ENCODE measurements at regions not wholly inside any gene's neighbourhood (a gene's known extent, or its start where the extent isn't known, plus 50 kb on each side); places are given as distances from the start of the nearest gene placed in this dataset.

DNA sequence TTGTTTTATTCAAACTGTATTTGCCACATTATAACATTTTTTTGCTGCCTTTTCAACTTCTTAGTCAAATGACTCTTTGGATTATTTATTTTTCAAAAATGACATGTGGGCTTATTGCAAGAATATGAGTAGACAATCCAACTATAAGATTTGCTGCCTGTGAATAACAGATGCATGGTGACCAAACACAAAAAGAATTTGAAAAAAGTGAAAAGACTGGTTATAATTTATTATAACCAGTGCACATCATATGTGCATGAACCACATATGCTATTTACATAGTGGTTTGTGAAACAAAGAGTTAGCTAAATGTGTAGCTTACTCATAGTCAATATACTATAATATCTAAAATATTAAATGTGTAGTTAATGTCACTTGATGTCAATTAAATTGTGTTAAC is 2086.8 kb downstream of the ARAP2 start:
- DNase-seq (ENCODE audit: low read depth) = peak; percentile 31
- no peak overlapping the region for H3K4me3 ChIP-seq (ENCODE audit: low read depth, low read length)

DNA sequence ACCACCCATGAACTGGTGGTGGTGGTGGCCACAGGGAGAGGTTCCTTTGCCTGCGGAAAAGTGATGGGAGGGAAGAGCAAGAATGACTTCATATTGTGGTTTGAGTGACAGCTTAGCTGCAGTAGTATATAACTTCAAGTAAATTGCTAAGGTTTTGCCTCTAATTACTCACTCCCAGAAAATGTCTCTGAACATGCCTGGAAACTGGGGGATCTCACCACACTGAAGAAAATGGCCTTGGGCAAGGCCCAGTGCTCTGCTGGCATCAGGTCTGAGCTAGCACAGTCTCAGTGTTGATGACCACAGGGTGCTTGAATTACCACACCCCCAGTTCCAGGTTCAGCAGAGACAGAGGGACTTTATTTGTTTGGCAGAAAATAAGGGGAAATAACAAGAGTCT is 2085.4 kb downstream of the ARAP2 start:
- peak; percentile 12 for DNase-seq (ENCODE audit: low read depth)
- no peak overlapping the region for H3K4me3 ChIP-seq (ENCODE audit: low read depth, low read length)

DNA sequence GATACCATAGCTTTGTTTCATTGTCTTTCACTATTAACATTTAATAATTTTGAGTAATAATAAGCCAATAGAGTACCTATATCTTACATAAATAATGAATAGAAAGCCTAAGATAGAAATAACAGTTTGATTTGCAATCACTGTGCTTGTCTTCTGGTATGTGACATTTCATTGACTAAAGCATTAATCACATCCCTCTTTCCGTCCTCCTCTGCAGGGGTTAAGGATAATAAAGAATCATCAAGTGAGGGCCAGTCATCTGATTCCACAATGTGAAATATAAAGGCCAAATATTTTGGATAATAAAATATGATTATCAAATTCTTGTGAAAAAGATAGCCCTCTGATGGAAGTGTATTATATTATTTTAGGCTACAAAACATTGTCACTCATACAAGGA is 2073.4 kb downstream of the ARAP2 start:
- DNase-seq (ENCODE audit: low read depth) = peak; percentile 23

DNA sequence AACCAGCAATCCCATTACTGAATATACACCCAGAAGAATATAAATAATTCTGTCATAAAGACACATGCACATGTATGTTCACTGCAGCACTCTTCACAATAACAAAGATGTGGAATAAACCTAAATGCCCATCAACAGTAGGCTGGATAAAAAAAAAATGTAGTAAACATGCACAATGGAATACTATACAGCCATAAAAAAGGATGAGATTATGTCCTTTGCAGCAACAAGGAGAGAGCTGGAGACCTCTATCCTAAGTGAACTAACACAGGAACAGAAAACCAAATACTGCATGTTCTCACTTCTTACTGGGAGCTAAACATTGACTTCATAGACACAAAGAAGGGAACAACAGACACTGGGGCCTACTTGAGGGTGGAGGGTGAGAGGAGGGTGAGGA is 2067.7 kb downstream of the ARAP2 start:
- no peak for DNase-seq (ENCODE audit: low read depth)

More for the DNA sequence above, 2073.4 kb downstream of the ARAP2 start:
- no peak overlapping the region for H3K4me3 ChIP-seq (ENCODE audit: low read depth, low read length)

DNA sequence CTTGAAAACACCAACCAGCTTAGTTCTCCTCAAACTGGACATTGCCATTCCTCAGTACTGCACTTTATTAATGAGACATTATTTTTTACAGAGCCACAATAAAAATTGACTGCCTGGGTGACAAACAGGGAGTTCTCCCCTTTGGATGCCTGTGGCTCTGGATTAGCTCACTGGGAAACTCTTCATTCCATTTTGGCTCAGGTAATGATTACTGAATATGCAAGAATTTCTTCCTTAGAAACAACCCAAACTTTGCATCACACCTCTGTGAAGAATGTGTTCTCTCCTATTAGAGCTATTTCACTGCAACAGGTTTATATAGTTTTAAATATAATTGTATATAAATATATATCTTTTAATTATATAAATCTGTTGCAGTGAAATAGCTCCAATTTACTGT is 2065.8 kb downstream of the ARAP2 start:
- no peak overlapping the region for H3K4me3 ChIP-seq (ENCODE audit: low read depth, low read length)
- DNase-seq (ENCODE audit: low read depth) = no peak

More for the DNA sequence above, 2067.7 kb downstream of the ARAP2 start:
- H3K4me3 ChIP-seq (ENCODE audit: low read depth, low read length) = no peak overlapping the region

DNA sequence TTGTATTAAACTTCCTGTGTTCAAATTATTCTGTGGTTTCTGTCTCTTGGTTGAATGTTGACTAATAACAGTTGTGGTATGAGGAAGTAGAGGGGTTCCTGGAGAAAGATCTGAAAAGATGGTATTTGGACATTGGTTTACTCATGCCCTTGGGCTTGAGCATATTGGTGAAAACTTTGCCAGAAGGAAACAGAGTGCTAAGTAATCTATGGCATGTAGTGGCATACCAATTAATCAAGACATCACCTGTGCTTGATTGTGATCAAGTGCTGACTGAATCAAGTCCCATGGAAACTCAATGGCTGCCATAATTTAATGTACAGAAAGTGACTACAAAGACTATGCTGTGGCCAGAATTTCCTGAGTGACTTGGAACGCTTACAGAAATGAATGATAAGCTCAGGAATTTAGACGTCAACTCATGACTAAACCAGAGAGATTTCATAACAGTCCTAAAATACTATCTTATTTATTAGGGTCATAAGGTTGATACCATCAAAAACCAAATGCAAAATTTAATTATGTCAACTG is 2062.9 kb downstream of the ARAP2 start:
- peak; percentile 85 for DNase-seq (ENCODE audit: low read depth)
- no peak overlapping the region for H3K4me3 ChIP-seq (ENCODE audit: low read depth, low read length)

DNA sequence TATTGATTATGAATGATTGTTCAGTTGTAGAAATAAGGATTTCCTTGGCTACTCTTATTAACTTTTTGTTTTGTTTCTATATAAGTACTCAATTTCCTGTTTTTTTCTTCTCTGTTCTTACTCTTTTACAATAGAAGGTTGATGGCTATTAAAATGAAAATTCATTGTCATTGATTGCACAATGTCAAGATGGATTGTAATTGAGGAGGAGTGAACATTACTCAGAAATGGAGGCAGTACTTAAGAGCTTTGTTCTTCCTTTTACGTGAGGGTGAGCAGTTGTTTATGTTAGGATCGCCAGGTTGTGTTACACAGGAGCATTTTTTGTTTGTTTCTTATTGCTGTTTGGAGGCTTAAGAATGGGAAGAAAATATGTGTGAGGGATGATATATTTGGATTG is 2062.4 kb downstream of the ARAP2 start:
- peak; percentile 80 for DNase-seq (ENCODE audit: low read depth)
- H3K4me3 ChIP-seq (ENCODE audit: low read depth, low read length) = no peak overlapping the region

DNA sequence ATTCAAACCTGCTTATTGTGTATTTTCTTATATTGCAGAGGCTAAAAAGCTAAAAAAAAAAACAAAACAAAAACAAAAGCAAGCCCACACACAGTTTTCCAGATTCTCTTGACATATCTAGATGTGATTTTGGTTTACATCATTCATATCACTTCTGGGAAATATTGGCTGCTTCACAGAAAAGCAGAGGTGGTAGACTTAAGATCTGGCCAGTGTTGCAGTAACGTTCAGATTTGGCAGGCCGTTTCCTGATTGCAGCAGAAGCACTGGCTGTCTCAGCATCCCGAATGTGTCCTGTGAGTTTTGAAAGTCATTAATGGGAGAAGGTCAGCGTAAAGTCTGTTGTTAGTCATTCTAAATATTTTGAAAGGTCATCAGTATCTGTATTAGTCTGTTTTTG is 2062.0 kb downstream of the ARAP2 start:
- peak; percentile 57 for DNase-seq (ENCODE audit: low read depth)
- no peak overlapping the region for H3K4me3 ChIP-seq (ENCODE audit: low read depth, low read length)

DNA sequence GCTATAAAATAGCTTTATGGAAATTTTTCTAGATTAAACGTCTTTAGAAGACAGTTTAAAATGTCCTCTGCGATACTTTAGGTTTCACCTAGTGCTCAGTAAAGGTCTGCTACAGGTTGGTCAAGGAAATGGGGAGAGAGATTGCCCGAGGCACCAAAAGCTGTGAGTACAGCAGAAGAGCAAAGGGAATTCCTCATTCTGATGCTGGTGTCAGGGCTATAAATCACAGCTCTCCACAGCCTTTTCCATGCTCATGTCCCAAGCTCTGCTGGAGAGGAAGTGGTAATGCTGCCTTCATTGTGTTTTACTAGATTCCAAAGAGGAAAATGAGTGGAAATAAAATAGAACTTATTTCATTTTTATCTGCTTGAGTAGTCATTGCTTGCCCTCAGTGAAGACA is 2060.4 kb downstream of the ARAP2 start:
- DNase-seq (ENCODE audit: low read depth) = peak; percentile 24
- no peak overlapping the region for H3K4me3 ChIP-seq (ENCODE audit: low read depth, low read length)

DNA sequence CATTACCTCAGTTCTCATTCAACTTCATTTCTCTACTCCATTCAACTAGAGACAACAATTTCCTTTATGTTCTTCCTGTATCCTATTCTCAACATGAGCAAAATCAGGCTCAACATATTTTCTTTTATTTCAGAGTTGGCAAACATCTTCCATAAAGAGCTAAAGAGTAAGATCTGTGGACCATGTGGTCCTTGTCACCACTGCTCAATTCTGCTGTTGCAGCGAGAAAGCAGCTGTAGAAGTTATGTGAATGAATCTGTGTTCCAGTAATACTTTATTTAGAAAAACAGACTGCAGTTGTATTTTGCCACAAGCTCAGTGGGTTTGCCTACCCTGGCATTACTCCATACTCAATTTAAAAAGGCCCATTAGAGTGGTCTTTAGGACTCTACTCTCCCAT is 2057.3 kb downstream of the ARAP2 start:
- no peak for DNase-seq (ENCODE audit: low read depth)
- no peak overlapping the region for H3K4me3 ChIP-seq (ENCODE audit: low read depth, low read length)

DNA sequence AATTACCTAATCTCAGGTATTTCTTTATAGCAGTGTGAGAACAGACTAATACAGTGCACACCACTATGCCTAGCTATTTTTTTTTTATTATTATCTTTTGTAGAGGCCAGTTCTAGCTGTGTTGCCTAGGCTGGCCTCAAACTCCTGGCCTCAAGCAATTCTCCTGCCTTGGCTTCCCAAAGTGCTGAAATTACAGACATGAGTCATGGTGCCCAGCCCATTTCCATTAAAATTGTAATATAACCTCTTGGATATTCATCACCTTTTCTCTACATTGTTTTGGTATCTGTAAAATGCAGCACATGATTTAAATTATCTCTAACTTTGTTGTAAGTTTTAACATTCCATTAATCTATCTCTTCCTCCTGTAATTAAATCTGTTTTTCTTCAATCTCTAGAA is 2052.9 kb downstream of the ARAP2 start:
- no peak for DNase-seq (ENCODE audit: low read depth)

DNA sequence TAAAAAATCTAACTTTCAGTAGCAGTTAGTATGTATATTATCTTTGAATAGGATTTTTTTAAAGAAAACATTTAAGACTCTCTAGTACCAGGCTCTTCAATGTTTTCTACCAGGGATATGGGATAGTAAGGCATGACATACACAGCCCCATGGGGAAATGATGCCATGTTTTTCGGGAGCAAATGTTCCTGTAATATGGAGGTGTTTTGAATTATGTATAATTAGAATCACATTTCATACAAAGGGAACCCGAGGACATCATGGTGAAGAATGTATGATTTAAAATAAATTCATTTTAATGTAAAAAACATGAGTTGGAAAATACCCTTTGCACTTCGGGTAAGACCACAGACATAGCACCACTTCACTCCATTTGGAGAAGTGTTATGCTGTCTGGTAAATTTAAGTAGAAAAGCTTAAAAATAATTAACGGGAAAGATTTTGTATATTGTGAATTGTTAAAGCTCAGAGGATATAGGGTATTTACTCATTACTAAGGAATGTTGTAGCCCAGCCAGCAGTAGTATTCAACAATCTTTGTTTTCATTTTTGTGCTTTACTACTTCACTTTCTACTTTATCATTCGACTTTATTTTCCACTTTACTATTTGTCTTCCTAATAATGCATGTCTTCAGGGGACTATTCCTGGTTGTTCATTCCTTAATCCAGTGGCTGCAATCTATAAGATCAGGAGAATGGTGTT is 2050.7 kb downstream of the ARAP2 start:
- no peak overlapping the region for H3K4me3 ChIP-seq (ENCODE audit: low read depth, low read length)
- DNase-seq (ENCODE audit: low read depth) = no peak

More for the DNA sequence above, 2052.9 kb downstream of the ARAP2 start:
- H3K4me3 ChIP-seq (ENCODE audit: low read depth, low read length) = no peak overlapping the region

DNA sequence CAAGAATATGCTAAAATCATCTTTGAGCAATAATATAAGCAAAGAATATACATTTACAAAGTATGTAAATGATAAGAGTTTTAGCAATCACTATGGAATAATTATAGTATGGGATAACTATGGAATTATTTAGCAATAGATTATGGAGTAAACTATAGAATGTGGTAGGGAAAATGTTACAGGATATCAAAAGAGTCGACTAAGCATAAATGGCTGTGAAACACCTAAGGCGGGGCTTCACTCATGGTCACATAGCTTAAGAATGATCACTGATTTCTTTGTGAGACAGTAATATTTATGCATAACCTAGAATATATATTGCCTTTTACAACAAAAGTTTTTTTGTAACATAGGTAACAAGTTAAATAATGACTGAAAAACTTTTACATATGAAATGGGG is 2049.7 kb downstream of the ARAP2 start:
- no peak for DNase-seq (ENCODE audit: low read depth)
- no peak overlapping the region for H3K4me3 ChIP-seq (ENCODE audit: low read depth, low read length)

DNA sequence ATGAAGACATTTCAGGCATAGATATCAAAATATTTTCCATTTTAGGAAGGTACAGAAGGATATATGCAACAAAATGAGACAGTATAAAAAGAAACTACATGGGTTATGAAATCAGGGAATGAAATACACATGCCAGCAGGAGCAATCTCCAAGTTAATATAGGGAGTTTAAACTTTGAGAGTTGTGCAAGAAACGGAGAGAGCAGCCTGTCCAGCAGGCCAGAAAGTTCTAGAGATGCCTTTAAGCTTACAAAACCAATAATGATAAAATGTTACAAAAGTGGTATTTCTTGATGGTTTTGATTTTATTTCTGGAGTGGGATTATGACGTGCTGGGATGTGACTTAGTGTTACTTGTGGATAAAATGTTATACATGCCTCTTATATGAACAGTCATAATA is 2047.9 kb downstream of the ARAP2 start:
- no peak for DNase-seq (ENCODE audit: low read depth)
- no peak overlapping the region for H3K4me3 ChIP-seq (ENCODE audit: low read depth, low read length)

DNA sequence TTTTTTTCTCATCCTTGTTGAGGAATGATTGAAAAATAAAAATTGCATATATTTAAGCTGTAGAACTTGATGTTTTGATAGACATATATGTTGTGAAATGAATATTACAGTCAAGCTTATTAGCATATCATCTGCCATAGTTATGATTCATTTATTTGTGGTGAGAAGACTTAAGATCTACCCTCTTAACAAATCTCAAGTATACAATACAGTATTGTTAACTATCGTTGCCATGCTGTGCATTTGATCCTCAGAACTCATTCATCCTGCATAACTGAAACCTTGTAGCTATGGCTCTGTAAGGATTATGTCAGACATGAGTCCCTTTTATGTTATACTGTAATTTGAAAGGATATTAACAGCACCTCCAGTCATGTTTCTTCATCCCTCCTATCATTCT is 2045.3 kb downstream of the ARAP2 start:
- no peak for DNase-seq (ENCODE audit: low read depth)
- no peak overlapping the region for H3K4me3 ChIP-seq (ENCODE audit: low read depth, low read length)

DNA sequence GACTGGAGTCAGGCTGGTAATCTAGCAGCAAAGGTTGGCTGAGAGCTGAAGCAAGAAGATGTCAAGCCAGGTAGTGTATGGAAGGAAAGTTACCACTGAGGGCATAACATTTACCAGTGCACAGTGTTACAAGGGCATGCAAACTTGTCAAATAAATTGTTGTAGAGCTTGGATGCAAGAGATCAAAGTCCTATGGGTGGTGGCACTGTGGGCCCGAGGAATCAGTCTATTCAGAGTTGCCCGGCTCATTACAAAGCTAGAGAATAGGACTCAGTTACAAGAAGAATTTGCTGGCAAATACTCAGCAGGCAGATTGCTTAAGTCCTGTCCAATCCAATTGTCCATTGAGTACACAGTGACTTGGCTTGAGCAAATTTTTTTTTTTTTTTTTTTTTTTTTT is 2043.8 kb downstream of the ARAP2 start:
- DNase-seq (ENCODE audit: low read depth) = no peak
- H3K4me3 ChIP-seq (ENCODE audit: low read depth, low read length) = no peak overlapping the region

DNA sequence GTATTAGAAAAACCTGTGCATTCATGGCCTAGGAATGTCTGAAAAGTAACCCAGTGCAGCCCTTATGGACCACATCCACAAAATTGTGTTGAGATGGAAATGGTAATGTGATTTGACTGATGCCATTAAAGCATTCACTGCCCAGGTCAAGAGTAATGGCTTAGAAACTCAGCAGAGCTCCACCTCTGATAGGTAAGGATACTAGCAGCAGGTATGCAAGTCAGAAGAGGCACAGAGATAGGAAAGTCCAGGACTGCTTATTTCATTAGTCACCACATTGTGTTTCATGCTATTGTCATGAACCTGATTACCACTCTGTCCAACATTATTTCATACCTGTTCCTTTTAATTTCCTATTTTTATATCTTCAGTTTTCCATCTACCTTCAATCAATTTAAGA is 2042.2 kb downstream of the ARAP2 start:
- no peak for DNase-seq (ENCODE audit: low read depth)
- H3K4me3 ChIP-seq (ENCODE audit: low read depth, low read length) = no peak overlapping the region

DNA sequence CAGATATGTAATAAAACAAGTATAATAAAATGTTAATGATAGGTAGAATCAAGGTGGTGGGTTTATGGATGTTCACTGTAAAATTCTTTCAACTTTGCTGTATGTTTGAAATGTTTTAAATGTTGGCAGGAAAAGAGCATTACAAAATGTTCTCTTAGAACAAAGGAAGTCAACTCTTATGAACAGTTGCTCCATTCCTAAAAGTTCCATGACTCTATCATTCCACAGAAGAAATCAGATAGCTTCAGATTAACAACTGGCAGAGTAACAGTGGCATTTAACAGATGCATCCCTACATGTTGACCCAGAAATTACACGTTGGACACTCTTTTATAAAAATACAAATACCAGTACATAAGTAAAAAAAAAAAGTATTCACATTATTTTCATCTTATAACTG is 2023.7 kb downstream of the ARAP2 start:
- no peak overlapping the region for H3K4me3 ChIP-seq (ENCODE audit: low read depth, low read length)
- peak; percentile 8 for DNase-seq (ENCODE audit: low read depth)

DNA sequence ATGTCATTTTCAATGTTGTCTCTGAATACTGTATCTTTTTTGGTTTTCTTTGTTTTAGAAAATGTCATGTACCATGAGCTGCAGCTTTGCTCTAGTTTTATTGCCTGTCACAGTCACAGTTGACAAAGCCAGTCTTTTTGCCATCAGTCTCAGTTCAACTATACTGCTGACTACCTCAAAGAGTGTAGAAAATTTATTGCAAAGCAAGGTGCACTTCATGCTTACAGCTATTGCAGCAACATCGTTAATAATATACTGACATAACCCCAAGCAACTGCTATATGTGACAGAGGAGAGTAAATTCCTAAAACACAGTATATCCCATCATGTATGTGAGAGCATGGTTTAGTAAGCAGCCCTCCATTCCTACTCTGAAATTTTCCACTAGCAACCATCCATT is 2022.3 kb downstream of the ARAP2 start:
- no peak for DNase-seq (ENCODE audit: low read depth)
- no peak overlapping the region for H3K4me3 ChIP-seq (ENCODE audit: low read depth, low read length)

DNA sequence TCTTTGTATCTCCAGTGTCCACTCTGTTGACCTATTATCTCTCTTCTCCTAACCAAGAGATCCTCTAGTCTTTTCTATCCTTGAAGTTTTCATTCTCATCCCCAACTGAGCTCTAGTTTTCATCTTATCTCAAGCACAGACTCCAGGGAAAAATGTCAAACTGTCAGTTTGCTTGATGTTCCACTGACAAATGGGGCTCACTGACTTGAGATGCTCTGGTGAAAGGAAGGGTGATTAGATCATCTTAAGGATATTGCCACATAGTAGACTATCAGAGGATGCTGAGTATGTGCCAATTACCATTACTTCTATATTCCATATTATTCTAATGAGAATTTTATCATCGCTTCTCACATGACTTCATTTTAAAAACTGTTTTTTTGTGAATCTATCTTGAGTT is 2008.2 kb downstream of the ARAP2 start:
- DNase-seq (ENCODE audit: low read depth) = no peak
- no peak overlapping the region for H3K4me3 ChIP-seq (ENCODE audit: low read depth, low read length)

DNA sequence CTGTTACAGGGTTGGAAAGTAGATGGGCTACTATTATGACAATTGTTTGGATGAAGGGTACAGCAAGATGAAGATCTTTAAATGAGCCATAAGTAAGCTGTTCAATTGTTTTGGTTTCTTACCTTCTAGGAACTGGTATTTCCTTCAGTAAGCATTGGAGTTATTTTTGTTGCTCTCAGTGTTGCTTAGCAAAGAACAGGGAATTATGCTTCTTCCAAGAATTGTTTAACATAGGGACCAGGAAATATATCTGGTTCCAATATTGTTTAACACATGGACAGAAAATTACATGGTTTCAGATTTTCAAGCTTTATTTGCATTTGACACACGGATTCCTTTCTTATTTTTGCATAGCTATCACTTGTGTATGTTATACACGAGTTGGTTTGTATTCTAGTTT is 1999.0 kb downstream of the ARAP2 start:
- no peak for DNase-seq (ENCODE audit: low read depth)
- H3K4me3 ChIP-seq (ENCODE audit: low read depth, low read length) = no peak overlapping the region

DNA sequence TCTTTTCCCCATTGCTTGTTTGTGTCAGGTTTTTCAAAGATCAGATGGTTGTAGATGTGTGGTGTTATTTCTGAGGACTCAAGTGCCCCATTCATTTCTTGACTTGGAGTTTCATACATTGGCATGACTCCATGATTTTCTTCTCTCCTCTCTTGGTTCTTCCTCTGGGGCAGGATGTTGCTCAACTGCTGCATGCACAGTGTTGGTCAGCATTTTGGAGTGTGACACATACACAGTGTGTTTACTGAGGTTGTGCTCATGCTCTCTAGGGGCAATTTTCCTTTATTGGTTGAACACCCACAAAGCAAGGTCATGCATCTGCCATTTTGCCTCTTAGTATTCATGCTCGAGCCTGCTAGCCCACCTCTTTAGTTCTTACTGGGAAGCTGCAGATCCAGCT is 1993.8 kb downstream of the ARAP2 start:
- H3K4me3 ChIP-seq (ENCODE audit: low read depth, low read length) = no peak overlapping the region
- DNase-seq (ENCODE audit: low read depth) = peak; percentile 82
